ENCODE measurements at regions not wholly inside any gene's neighbourhood (a gene's known extent, or its start where the extent isn't known, plus 50 kb on each side); places are given as distances from the start of the nearest gene placed in this dataset.

DNA sequence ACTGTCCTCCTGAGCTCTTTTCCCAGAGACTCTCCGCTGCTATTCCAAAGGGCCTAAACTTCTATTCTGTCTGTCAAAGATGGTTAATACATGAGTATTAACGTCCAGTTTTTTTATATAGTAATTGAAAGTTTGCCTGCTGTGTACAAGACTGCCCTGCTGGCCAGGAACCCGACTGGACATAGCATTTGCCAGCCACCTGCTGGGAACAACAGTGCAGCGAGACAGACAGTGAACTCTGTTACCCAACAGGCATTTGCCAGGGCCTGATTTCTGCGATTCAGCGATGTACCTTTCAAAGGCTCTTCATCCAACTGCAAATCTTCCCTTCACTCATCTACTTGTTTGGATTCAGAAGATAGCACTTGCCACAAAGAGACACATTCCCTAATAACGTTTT lies 128.8 kb upstream of the SEM1 start:
- TF ChIP-seq, protein P1, sequence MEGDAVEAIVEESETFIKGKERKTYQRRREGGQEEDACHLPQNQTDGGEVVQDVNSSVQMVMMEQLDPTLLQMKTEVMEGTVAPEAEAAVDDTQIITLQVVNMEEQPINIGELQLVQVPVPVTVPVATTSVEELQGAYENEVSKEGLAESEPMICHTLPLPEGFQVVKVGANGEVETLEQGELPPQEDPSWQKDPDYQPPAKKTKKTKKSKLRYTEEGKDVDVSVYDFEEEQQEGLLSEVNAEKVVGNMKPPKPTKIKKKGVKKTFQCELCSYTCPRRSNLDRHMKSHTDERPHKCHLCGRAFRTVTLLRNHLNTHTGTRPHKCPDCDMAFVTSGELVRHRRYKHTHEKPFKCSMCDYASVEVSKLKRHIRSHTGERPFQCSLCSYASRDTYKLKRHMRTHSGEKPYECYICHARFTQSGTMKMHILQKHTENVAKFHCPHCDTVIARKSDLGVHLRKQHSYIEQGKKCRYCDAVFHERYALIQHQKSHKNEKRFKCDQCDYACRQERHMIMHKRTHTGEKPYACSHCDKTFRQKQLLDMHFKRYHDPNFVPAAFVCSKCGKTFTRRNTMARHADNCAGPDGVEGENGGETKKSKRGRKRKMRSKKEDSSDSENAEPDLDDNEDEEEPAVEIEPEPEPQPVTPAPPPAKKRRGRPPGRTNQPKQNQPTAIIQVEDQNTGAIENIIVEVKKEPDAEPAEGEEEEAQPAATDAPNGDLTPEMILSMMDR (IDR thresholded peaks at IDR 0.05): no peak
- TF ChIP-seq POLR2A (IDR thresholded peaks at IDR 0.05): no peak
